ENCODE measurements at regions not wholly inside any gene's neighbourhood (a gene's known extent, or its start where the extent isn't known, plus 50 kb on each side); places are given as distances from the start of the nearest gene placed in this dataset.
"Not testable (repeated sequence)": the region's sequence is repeated elsewhere in the genome, so short reads cannot be mapped to it uniquely, and the experiment has no call there.

- DNase-seq, result no peak
Measured at GRCh38 chr3:124140746-124141145, 148.8 kb upstream of the ROPN1 start.

GRCh38 chr3:124142389-124142970, 150.6 kb upstream of the ROPN1 start:
- no peak for DNase-seq

DNA sequence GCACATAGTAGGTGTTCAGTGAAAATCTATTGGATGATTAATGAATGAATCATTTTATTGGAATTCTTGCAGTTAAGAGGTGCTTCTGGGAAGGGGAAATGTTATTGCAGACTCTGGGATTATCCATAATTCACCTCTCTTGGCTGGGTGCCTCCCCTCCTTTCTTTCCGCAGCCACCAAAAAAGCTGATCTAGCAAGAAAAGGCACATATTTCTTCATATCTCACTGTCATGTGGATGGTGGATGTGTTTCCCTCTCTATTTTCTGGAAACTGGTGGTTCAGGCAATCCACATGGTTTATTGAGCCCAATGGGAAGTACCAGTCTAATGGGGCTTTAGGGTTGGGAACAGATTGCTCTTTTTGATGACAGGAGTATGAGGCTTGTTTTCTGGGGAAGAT, 151.1 kb upstream of the ROPN1 start:
- no peak for DNase-seq

DNA sequence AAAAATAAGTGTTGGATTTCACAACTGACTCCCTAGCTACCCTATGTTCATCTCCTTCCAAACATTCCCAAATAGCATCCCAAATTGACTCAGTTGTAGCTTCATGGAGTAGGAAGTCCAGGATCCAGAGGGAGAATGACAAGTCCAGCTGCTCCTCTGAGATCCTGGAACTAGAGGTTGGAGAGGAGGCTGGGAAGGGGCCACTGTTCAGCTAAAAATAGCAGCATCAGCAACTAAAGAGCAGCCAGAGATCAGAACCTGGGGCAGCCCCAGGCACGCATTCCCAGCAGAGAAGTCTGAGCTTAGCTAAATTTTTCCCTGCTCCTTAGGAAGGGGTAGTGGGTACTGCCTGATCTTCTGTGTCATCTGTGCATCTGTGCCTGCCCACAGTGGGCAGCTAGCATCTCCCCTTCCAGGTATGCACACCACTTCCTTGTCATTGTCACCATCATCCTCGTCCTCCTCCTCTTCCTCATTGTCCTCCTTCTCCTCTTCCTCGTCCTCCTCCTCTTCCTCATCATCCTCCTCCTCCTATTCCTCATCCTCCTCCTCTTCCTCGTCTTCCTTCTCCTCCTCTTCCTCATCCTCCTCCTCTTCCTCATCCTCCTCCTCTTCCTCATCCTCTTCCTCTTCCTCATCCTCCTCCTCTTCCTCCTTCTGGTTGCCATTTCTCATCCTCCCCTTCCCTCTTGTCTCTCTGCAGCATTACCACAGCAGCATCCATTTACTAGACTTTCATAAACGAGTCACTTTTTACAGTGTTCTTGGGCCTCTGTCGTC, 152.3 kb upstream of the ROPN1 start:
- DNase-seq, result no peak

GRCh38 chr3:124147429-124147828, 155.5 kb upstream of the ROPN1 start:
- DNase-seq, result no peak

DNA sequence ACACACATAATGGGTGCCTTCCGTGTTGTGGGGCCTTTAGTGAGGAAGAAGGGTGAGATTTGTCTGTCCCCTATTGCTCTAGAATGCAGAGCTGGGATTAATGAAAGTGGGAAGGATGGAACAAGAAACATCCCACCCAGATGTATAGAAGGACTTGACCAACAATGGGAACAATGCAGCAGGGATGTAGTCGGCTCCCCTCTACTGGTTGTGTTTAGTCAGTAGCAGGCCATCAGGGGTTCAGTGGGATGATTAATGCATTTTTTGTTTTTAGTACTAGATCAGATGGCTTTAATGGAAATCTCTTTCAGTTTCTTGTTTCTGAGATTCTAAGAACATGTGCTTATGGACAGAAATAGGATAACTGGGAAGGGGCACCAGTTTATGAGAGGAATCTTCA, 156.0 kb upstream of the ROPN1 start:
- DNase-seq, result no peak

DNA sequence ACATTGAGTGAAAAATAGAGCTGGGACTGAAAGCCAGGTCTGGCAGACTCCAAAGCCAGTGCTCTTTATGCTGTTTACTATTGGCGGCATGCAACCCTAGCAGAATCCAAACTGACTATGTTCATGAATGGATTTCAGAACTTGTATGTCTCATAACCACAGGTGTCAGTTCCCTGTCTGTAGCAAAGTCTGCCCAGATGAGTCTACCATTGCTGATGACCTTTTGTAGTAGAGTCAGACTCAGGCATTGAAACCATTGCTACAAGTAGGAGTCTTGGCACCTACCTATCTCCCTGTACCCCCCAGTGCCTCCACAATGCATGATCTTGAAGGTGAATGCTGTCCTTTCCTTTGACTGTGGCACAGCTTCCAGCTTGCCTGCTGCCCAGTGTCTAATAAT, 157.2 kb upstream of the ROPN1 start:
- DNase-seq, result no peak

DNA sequence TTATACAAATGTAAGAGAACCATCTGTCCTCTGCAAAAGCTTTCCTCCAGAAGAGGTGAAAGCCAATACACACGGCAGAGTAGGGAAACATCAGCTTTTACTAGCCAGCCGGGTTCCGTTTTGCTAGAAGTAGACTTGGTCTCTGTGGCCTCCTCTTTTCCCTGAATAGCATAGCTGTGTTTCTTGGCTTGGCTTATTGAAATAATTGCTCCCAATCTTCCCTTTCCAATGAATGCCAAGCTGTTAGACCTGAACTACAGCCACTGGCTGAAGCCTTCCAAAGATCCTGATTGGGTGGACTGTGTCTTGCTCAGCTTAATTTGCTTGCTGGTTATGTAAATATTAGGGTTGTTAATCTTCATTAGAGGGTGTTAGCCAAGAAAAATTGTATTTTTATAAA, 157.8 kb upstream of the ROPN1 start:
- DNase-seq, result no peak

DNA sequence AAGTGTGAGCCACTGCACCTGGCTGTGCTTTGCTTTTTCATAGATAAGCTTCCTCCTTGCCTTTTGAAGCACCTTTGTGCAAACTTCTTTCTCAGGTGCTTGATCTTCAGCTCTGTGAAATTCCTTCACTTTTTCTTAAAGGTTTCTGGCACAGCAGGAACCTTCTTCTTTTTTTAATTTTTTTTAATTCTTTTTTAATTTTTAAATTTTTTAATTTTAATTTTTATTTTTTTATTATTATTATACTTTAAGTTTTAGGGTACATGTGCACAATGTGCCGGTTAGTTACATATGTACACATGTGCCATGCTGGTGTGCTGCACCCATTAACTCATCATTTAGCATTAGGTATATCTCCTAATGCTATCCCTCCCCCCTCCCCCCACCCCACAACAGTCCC, 161.0 kb upstream of the ROPN1 start:
- DNase-seq, result not testable (repeated sequence)

GRCh38 chr3:124156866-124157712, 165.2 kb upstream of the ROPN1 start:
- DNase-seq, result no peak

DNA sequence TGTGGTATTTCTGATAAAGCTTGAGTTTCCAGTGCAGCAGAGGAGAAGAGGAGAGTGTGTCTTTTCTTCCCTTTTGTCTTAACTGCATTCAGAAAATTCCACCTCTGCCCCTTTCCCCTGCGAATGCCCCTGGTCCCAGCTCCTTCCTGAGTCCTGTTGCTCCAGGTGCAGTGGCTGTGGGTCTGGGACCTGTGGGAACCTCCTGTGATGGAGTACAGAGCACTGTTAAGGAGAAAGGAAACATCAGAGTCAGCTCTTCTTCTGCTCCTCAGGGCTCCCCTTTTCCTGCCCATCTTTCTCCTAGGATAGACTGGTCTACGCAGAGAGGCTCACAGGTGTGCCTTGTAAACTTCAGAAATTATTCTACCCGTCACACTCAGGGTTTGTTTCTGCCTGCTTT, 165.8 kb upstream of the ROPN1 start:
- no peak for DNase-seq

GRCh38 chr3:124158168-124158881, 166.4 kb upstream of the ROPN1 start:
- DNase-seq, result no peak

- no peak for DNase-seq
Measured at GRCh38 chr3:124161448-124161847, 169.5 kb upstream of the ROPN1 start.

DNA sequence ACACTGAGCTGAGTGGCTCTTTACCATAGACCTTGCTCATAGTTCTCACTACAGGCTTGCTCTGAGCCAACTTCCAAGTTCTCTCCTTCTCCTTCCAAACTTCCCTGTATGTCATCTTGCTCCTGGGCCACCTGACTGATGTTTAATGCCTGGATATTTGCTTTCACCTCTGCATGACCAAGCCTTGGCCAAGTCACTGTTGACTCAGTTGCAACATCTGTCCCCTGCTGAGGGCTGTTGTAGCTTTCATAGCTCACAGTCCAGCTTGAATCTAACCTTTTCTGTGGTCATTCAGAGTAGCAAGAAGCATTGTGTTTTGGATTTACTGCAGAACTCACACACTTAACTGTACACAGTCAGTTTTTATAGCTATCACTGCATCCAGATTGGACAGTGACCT, 171.8 kb upstream of the ROPN1 start:
- no peak for DNase-seq

- DNase-seq, result no peak
Measured at GRCh38 chr3:124168271-124168670, 176.3 kb upstream of the ROPN1 start.

DNA sequence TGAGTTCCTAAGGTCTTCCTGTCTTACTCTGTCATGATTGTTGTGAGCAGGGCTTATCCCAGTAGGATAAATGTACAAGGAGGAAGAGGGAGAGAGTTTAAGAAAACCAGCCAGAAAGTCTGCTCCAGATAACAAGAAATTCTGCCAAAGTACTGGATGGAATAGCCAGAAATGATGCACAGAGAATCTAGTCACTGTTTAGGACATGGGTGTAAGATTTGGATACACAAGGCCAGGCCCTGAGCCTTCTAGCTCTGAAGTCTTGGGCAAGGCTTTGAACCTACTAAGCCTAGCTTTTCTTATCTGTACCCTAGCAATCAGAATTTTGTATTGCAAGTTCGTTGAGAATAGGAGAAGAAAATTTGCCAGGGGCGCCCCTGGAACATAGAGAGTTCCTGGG, 180.4 kb upstream of the ROPN1 start:
- no peak for DNase-seq

GRCh38 chr3:124172816-124173215, 180.9 kb upstream of the ROPN1 start:
- no peak for DNase-seq

GRCh38 chr3:124174476-124174875, 182.6 kb upstream of the ROPN1 start:
- no peak for DNase-seq

- no peak for DNase-seq
Measured at GRCh38 chr3:124174910-124175874, 183.3 kb upstream of the ROPN1 start.

- DNase-seq, result no peak
Measured at GRCh38 chr3:124177071-124177470, 185.1 kb upstream of the ROPN1 start.

DNA sequence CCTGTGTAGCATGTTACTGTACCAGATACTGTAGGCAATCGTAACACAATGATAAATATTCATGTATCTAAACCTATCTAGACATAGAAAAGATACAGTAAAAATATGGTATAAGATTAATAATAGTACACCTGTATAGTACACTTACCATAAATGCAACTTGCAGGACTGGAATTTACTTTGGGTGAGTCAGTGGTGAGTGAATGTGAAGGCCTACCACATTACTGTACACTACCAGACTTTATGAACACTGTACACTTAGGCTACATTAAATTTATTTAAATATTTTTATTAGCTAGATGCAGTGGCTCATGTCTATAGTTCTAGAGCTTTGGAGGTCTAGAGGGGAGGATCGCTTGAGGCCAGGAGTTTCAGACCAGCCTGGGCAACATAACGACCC, 186.6 kb upstream of the ROPN1 start:
- DNase-seq, result no peak

DNA sequence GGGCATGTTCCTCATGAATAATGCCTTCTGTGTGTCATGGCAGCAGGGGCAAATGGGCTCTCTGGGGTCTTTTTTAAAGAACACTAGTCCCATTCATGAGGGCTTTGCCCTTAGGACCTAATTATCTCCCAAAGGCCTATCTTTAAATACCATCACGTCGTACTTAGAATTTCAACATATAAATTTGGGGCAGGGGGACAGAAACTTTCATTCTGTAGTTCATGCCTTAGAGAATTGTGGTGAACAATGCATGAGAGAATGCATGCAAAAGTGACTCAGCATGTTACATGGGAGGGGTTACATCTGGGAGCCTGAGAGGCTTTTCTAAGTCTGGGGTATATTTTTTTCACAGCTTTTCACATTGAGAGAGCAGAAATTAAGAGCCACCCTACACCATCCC, 208.5 kb upstream of the ROPN1 start:
- no peak for DNase-seq
